Tibial artery (tissue), 4 donors: ENCODE measurements at regions not wholly inside any gene's neighbourhood (a gene's known extent, or its start where the extent isn't known, plus 50 kb on each side); places are given as distances from the start of the nearest gene placed in this dataset.

ENCODE experiments used
- DNase-seq, 2 donors: peaks; one replicate each; pipeline ENCODE4 v3.0.0-alpha.2; 2019
- H3K27ac ChIP-seq, 2 donors: fragments of 200-600 bp; sonication (generic) in 1 of 2; 1 replicate in 1 of 2; 2 replicates in 1 of 2; pipeline ENCODE4 v1.5.1; 2018 to 2019; ENCODE audit warnings: mild to moderate bottlenecking in 1 of 2
- H3K27me3 ChIP-seq, 2 donors: fragments of 200-600 bp; sonication (generic) in 1 of 2; one replicate each; pipeline versions ENCODE4 v1.5.1 to v1.6.0; 2016 to 2019
- H3K36me3 ChIP-seq, 3 donors: fragments of 200-600 bp; sonication (generic) in 2 of 3; one replicate each; pipeline ENCODE4 v1.5.1; 2016 to 2019; ENCODE audit warnings: mild to moderate bottlenecking in 2 of 3
- H3K4me1 ChIP-seq, 4 donors: fragments of 200-600 bp; sonication (generic) in 2 of 4; 1 replicate in 3 of 4; 2 replicates in 1 of 4; pipeline ENCODE4 v1.5.1; 2016 to 2019
- H3K4me3 ChIP-seq, 2 donors: fragments of 200-600 bp; sonication (generic) in 1 of 2; 1 replicate in 1 of 2; 2 replicates in 1 of 2; pipeline ENCODE4 v1.5.1; 2018 to 2019; ENCODE audit warnings: mild to moderate bottlenecking in 2 of 2
- H3K9me3 ChIP-seq, 3 donors: fragments of 200-600 bp; sonication (generic) in 1 of 3; one replicate each; pipeline ENCODE4 v1.5.1; 2016 to 2019
- intact Hi-C: fragments of 100-400 bp; cut with DNase I; formaldehyde crosslinking; loops from one replicate; pipeline ENCODE4 v1.15.0; 2023; ENCODE audit warnings: low total_unique reads
- TF ChIP-seq, protein P1 (sequence below), 2 experiments: fragments of 200-600 bp in 1 of 2; fragments of 450-650 bp in 1 of 2; IDR thresholded peaks; one replicate each; pipeline ENCODE4 v1.5.1; 2017 to 2019; ENCODE audit warnings: antibody characterized with exemption in 2 of 2, mild to moderate bottlenecking in 1 of 2, moderate library complexity in 1 of 2

DNA sequence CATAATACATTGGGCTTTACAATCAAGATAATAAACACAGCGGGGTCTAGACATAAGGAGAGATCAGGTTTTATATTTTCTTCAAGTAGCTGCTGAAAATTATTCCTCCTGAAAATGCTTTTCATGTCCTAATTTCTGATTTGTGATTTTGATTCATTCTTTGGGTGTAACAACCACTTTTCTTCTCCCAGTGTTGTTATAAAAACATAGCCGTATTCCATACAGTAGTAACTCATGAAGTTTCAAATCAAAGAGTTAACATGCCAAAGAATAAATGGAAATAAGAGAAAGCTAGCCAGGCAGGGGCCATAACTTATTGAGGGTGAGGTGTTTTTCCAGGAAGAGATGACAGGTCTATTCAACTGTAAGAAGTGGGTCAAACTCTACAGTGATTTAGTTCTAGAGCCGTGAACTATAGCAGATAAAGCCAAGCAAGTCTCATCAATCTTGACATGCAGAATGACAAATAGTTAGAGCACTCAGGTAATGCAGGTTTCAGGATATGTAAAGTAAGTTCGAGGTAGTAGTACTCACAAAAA, 934.4 kb upstream of the SLITRK1 start:
- Histone ChIP-seq H3K27ac (no peak overlapping the region), H3K4me3 (no peak overlapping the region), H3K27me3 (no peaks in the 10 kb centered on the region), H3K4me1 (no peaks in the 10 kb centered on the region), H3K36me3 (no peaks in the 10 kb centered on the region), H3K9me3 (no peaks in the 10 kb centered on the region)
- TF ChIP-seq, protein P1, sequence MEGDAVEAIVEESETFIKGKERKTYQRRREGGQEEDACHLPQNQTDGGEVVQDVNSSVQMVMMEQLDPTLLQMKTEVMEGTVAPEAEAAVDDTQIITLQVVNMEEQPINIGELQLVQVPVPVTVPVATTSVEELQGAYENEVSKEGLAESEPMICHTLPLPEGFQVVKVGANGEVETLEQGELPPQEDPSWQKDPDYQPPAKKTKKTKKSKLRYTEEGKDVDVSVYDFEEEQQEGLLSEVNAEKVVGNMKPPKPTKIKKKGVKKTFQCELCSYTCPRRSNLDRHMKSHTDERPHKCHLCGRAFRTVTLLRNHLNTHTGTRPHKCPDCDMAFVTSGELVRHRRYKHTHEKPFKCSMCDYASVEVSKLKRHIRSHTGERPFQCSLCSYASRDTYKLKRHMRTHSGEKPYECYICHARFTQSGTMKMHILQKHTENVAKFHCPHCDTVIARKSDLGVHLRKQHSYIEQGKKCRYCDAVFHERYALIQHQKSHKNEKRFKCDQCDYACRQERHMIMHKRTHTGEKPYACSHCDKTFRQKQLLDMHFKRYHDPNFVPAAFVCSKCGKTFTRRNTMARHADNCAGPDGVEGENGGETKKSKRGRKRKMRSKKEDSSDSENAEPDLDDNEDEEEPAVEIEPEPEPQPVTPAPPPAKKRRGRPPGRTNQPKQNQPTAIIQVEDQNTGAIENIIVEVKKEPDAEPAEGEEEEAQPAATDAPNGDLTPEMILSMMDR (IDR thresholded peaks at IDR 0.05), result no peak
- intact Hi-C loops, result loop anchor here (5.0 kb wide), 1 partner anchor 901 kb away; no protein-coding TSS in a partner anchor
- DNase-seq, result no peak

DNA sequence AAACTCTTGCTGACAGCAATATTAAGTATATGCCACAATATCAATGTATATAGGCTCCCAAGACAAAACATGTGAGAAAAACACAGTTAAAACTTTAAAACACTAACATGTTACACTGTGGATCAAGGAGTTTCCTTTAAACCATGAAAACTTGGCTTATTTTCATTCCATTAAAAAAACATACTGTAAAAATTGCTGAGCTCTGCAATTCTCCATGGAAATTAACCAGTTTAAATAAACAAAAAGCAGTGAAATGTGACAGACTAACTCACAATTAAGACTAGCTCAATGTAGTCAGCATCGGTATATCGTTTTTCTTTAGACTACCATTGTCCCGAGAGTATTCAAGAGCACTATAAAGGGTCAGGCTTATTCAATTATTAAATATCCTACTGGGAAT, 930.5 kb upstream of the SLITRK1 start:
- TF ChIP-seq, protein P1 (IDR thresholded peaks at IDR 0.05), result no peak
- Histone ChIP-seq H3K27me3 (no peaks in the 10 kb centered on the region), H3K4me1 (no peaks in the 10 kb centered on the region), H3K27ac (no peak overlapping the region), H3K9me3 (no peaks in the 10 kb centered on the region), H3K36me3 (no peaks in the 10 kb centered on the region), H3K4me3 (no peak overlapping the region)
- intact Hi-C loops, result no loop called here
- DNase-seq, result no peak

DNA sequence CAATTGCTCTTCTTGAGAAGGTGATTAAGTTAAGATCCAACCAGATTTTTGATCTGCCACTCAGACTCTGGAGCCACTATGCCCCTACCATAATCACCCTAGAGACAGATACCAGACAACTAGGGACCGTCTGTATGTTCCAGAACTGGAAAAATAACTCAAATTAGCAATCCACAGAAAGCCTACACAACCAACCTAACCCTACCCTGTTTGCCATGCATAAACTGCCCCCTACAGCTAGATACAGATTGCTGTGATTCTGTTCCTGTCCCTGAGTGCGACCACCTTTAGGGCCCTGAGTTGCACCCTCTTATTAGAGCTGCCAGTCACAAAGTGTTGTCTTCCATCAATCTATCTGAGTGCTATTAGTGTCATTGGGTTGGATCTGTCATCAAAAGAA, 929.8 kb upstream of the SLITRK1 start:
- no peaks in the 10 kb centered on the region for H3K4me1 ChIP-seq
- no peaks in the 10 kb centered on the region for H3K9me3 ChIP-seq
- intact Hi-C loops, result no loop called here
- no peaks in the 10 kb centered on the region for H3K27me3 ChIP-seq
- no peak for DNase-seq
- TF ChIP-seq, protein P1 (IDR thresholded peaks at IDR 0.05), result no peak
- H3K27ac ChIP-seq, result no peak overlapping the region
- no peaks in the 10 kb centered on the region for H3K36me3 ChIP-seq
- no peak overlapping the region for H3K4me3 ChIP-seq

DNA sequence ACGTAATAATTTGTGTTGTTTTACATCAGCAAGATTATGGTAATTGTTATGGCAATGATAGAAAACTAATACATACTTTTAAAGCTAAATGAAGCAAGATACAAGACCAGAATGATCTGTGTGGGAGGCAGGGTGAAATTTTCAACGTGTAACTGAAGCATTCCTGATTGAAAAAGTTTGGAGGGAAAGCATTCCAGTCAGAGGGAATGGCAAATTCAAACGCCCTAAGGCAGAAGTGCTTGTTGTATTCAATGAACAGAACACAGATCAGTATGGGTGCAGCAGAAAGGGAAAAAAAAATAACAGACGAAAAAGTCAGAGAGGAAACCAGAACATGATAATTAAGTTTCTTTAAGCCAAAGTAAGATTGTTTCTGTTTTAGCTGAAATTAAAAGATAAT, 928.5 kb upstream of the SLITRK1 start:
- intact Hi-C loops, result no loop called here
- DNase-seq, result no peak

DNA sequence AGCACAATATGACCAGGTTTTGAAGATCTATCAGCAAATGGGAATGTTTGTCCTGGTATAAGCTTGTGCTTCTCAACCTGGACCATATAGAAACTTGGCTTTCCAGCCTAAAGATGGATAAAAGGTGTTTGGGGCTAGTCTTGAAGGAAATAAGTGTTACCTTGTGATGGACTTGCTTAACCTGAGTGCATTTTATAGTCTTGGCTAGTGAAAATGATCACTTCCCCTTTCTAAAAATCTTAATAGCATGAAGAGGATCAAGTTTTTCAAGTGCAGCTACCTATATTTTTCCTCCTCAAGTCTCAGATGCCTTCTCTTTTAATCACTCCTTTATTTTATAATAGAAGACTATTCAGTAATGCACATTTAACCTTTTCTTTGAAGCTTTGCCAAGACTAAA, 919.8 kb upstream of the SLITRK1 start:
- TF ChIP-seq, protein P1 (IDR thresholded peaks at IDR 0.05), result no peak
- no peaks in the 10 kb centered on the region for H3K36me3 ChIP-seq
- no peaks in the 10 kb centered on the region for H3K4me1 ChIP-seq
- intact Hi-C loops, result no loop called here
- H3K27me3 ChIP-seq, result no peaks in the 10 kb centered on the region
- DNase-seq, result no peak
- no peak overlapping the region for H3K27ac ChIP-seq
- no peaks in the 10 kb centered on the region for H3K9me3 ChIP-seq
- H3K4me3 ChIP-seq, result no peak overlapping the region

More for the DNA sequence above, 928.5 kb upstream of the SLITRK1 start:
- no peak overlapping the region for H3K4me3 ChIP-seq
- H3K27me3 ChIP-seq, result no peaks in the 10 kb centered on the region
- TF ChIP-seq, protein P1 (IDR thresholded peaks at IDR 0.05), result no peak
- no peaks in the 10 kb centered on the region for H3K36me3 ChIP-seq
- no peaks in the 10 kb centered on the region for H3K9me3 ChIP-seq
- no peak overlapping the region for H3K27ac ChIP-seq
- H3K4me1 ChIP-seq, result no peaks in the 10 kb centered on the region
